AG04450 (cell line): ENCODE measurements at regions not wholly inside any gene's neighbourhood (a gene's known extent, or its start where the extent isn't known, plus 50 kb on each side); places are given as distances from the start of the nearest gene placed in this dataset.
"Not testable (repeated sequence)": the region's sequence is repeated elsewhere in the genome, so short reads cannot be mapped to it uniquely, and the experiment has no call there.

ENCODE experiments used
- CTCF ChIA-PET: fragments of 300-600, 350-600 bp; formaldehyde crosslinking; extraction: SDS; loops from one replicate; lab custom pipeline; 2022; ENCODE audit warnings: antibody characterized with exemption, inconsistent platforms; lab: Charles Lee
- POLR2A ChIA-PET: fragments of 350-600 bp; formaldehyde crosslinking; extraction: SDS; loops from one replicate; lab custom pipeline; 2021; ENCODE audit warnings: antibody characterized with exemption, inconsistent platforms; lab: Yijun Ruan, JAX
- DNase-seq: peaks from one replicate; pipeline ENCODE4 v3.0.0-alpha.2; 2011; ENCODE audit warnings: low read depth, low spot score
- H3K27ac ChIP-seq: one replicate; pipeline ENCODE4 v1.5.1; 2012; ENCODE audit warnings: low read depth, low read length, control low read depth
- H3K27me3 ChIP-seq: one replicate; pipeline ENCODE4 v1.6.0; 2012; ENCODE audit warnings: low read length; ENCODE audit not compliant: control insufficient read depth, insufficient read depth
- H3K4me3 ChIP-seq: 2 replicates; pipeline ENCODE4 v1.5.1; 2011; ENCODE audit warnings: mild to moderate bottlenecking, low read depth, low read length, control low read depth
- H3K9me3 ChIP-seq: 2 replicates; pipeline ENCODE4 v1.5.1; 2012; ENCODE audit warnings: low read length; ENCODE audit not compliant: control insufficient read depth, insufficient read depth
- TF ChIP-seq, protein P1 (sequence below): IDR thresholded peaks from 2 replicates; pipeline ENCODE4 v1.5.1; 2011; ENCODE audit warnings: low read depth, low read length, control low read depth, inconsistent platforms

DNA sequence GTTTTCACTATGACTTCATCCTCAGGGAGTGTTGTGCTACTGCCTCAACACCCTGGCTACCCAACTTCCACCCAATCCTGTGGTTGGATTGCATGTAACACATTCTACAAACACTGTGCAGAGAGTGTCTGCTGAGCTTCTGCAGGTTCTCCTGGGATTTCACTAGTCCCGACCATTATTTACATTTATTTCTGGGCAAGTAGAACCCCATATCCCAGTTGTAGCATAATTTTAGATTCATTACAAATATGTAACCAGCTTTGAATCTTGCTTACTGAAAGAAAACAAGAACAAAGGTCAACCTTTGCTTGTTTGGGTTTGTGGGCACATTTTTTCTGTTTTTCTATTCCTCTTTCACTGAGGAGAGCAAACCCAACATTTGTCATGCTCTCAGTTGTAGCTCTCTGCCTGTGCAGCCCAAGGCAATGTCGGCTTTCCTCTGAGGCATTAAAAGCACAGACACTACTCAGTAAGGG is 2036.1 kb upstream of the LRRTM1 start:
- Histone ChIP-seq H3K9me3 (no peaks in the 10 kb centered on the region), H3K4me3 (no peak overlapping the region), H3K27me3 (no peaks in the 10 kb centered on the region), H3K27ac (no peak overlapping the region)
- ChIA-PET CTCF (no interaction called here), POLR2A (no interaction called here)
- DNase-seq, result no peak
- TF ChIP-seq, protein P1, sequence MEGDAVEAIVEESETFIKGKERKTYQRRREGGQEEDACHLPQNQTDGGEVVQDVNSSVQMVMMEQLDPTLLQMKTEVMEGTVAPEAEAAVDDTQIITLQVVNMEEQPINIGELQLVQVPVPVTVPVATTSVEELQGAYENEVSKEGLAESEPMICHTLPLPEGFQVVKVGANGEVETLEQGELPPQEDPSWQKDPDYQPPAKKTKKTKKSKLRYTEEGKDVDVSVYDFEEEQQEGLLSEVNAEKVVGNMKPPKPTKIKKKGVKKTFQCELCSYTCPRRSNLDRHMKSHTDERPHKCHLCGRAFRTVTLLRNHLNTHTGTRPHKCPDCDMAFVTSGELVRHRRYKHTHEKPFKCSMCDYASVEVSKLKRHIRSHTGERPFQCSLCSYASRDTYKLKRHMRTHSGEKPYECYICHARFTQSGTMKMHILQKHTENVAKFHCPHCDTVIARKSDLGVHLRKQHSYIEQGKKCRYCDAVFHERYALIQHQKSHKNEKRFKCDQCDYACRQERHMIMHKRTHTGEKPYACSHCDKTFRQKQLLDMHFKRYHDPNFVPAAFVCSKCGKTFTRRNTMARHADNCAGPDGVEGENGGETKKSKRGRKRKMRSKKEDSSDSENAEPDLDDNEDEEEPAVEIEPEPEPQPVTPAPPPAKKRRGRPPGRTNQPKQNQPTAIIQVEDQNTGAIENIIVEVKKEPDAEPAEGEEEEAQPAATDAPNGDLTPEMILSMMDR, result no peak

DNA sequence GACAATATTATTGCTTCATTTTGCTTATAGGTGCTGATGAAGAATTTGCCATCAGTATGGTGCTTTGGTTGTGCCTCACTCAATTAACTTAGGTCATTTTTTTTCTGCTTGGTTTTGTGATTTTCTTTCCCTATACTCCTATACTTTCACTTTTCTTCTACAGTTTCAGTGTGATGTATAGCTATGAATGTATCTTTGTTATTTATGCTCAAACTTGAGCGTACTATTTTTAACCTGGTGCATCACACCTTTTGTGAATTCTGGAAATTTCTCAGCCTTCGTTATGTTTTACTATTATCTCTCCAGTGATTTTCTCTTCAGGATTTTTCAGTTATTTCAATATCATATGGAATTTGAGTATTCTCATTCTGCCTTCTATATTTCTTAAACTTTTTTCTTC is 2035.3 kb upstream of the LRRTM1 start:
- ChIA-PET POLR2A (no interaction called here), CTCF (no interaction called here)
- no peak for DNase-seq
- Histone ChIP-seq H3K4me3 (no peak overlapping the region), H3K9me3 (no peaks in the 10 kb centered on the region), H3K27me3 (no peaks in the 10 kb centered on the region), H3K27ac (no peak overlapping the region)
- TF ChIP-seq, protein P1, result no peak

DNA sequence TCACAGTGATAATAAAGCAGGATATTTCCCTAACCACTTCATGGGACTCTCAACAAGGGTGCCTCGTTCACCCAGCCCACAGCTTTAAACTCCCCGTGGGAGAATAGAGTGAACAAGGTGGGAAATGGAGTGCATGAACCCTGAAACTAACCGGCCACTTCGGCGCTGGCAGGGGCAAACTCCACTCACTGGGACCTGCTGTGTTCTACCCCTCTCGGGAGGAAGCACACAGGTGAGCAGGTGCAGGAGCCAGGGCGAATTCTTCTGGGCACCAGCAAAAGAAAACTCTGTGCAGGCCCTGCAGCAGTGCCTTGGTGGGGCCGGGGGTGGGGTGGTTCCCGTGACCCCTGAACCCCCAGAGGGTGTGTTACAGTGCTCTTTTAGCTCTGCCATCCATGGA is 2029.1 kb upstream of the LRRTM1 start:
- CTCF ChIA-PET, result no interaction called here
- H3K4me3 ChIP-seq, result no peak overlapping the region
- no peaks in the 10 kb centered on the region for H3K9me3 ChIP-seq
- no peak for DNase-seq
- no peaks in the 10 kb centered on the region for H3K27me3 ChIP-seq
- TF ChIP-seq, protein P1, result no peak
- POLR2A ChIA-PET, result no interaction called here
- H3K27ac ChIP-seq, result no peak overlapping the region

DNA sequence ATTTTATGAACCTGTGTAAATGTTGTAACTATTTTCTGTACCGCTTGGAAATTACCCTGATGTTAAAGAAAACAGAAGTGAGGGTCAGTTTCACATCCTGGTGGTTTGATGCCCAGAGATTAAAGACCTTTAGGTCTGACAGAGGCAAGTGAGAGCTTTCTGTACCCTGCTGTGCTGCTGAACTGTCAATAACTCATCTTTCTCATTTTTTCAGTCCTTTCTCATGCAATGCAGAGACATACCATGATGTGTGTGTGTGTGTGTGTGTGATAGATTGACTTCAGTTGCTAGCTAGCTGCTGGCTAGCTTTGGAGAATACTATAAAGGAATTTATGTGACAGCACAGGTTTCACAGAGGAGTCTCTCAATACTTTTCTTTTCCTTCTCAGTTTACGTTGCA is 2025.6 kb upstream of the LRRTM1 start:
- Histone ChIP-seq H3K9me3 (peaks cover 7% of the 10 kb centered on the region; the same call in 1 of the 2 replicates), H3K27ac (no peak overlapping the region), H3K4me3 (no peak overlapping the region), H3K27me3 (no peaks in the 10 kb centered on the region)
- DNase-seq, result no peak
- POLR2A ChIA-PET, result no interaction called here
- TF ChIP-seq, protein P1, result no peak
- CTCF ChIA-PET, result no interaction called here

DNA sequence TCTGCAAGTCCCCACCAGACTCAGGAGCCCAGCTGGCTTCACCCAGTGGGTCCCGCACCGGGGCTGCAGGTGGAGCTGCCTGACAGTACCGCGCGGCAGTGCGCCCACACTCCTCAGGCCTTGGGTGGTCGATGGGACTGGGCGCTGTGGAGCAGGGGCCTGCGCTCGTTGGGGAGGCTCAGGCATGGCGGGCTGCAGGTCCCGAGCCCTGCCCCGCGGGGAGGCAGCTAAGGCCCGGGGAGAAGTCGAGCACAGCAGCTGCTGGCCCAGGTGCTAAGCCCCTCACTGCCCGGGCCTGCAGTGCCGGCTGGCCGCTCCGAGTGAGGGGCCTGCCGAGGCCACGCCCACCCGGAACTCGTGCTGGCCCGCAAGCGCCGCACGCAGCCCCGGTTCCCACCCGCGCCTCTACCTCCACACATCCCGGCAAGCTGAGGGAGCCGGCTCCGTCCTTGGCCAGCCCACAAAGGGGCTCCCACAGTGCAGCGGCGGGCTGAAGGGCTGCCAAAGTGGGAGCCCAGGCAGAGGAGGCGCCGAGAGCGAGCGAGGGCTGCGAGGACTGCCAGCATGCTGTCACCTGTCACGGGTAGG is 2021.7 kb upstream of the LRRTM1 start:
- H3K27ac ChIP-seq, H3K4me3 ChIP-seq, H3K9me3 ChIP-seq, CTCF ChIA-PET, POLR2A ChIA-PET, DNase-seq, H3K27me3 ChIP-seq: not testable (repeated sequence)

DNA sequence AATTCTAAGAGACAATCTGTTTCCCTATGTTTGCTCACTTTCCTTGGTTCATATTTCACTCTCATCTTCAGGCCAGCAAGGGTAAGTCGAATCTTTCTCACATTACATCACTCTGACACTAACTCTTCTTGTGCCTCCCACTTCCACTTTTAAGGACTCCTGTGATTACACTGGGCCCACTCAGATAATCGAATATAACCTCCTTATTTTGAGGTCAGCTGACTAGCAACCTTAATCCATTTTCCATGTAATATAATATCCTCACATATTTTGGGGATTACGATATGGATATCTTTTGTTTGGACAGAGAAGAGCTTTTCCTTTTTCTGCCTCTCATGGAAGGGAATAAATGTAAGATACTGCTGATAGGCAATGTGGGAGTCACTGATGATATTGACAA is 2015.7 kb upstream of the LRRTM1 start:
- Histone ChIP-seq H3K4me3 (no peak overlapping the region), H3K27me3 (no peaks in the 10 kb centered on the region), H3K9me3 (no peaks in the 10 kb centered on the region), H3K27ac (no peak overlapping the region)
- ChIA-PET CTCF (no interaction called here), POLR2A (no interaction called here)
- TF ChIP-seq, protein P1, result no peak
- DNase-seq, result no peak
